Spleen (tissue), 11 donors: ENCODE measurements at regions not wholly inside any gene's neighbourhood (a gene's known extent, or its start where the extent isn't known, plus 50 kb on each side); places are given as distances from the start of the nearest gene placed in this dataset.

ENCODE experiments used
- DNase-seq: peaks from one replicate; pipeline ENCODE4 v3.0.0-alpha.2; 2020
- H3K27ac ChIP-seq, 8 donors: fragments of 200-600 bp; sonication (generic) in 7 of 8; 1 replicate in 4 of 8; 2 replicates in 4 of 8; pipeline versions ENCODE4 v1.5.0 to v1.8.0; 2016 to 2021; ENCODE audit warnings: inconsistent platforms in 4 of 8, mild to moderate bottlenecking in 4 of 8, moderate library complexity in 1 of 8
- H3K27me3 ChIP-seq, 7 donors: fragments of 200-600 bp; sonication (generic) in 6 of 7; replicated peaks in 1 of 7; 1 replicate in 4 of 7; 2 replicates in 3 of 7; pipeline versions ENCODE4 v1.5.0 to v1.8.0; 2016 to 2021; ENCODE audit warnings: inconsistent platforms in 3 of 7, mild to moderate bottlenecking in 1 of 7
- H3K36me3 ChIP-seq, 6 donors: fragments of 200-600 bp; sonication (generic) in 5 of 6; 1 replicate in 4 of 6; 2 replicates in 2 of 6; pipeline versions ENCODE4 v1.5.0 to v1.8.0; 2016 to 2021; ENCODE audit warnings: inconsistent platforms in 2 of 6
- H3K4me1 ChIP-seq, 6 donors: fragments of 200-600 bp; sonication (generic) in 5 of 6; 1 replicate in 3 of 6; 2 replicates in 3 of 6; pipeline versions ENCODE4 v1.5.0 to v1.8.0; 2016 to 2021; ENCODE audit warnings: inconsistent platforms in 3 of 6
- H3K4me3 ChIP-seq, 8 donors: fragments of 200-600 bp; sonication (generic) in 7 of 8; 1 replicate in 4 of 8; 2 replicates in 4 of 8; pipeline versions ENCODE4 v1.5.0 to v1.8.0; 2016 to 2021; ENCODE audit warnings: inconsistent platforms in 4 of 8, mild to moderate bottlenecking in 4 of 8, moderate library complexity in 2 of 8
- H3K9me3 ChIP-seq, 8 donors: fragments of 200-600 bp; sonication (generic) in 7 of 8; 1 replicate in 4 of 8; 2 replicates in 4 of 8; pipeline versions ENCODE4 v1.5.0 to v1.8.0; 2016 to 2021; ENCODE audit warnings: inconsistent platforms in 4 of 8
- CTCF ChIP-seq, 11 experiments: fragments of 200-600 bp in 7 of 11; fragments of 450-650 bp in 4 of 11; sonication (generic) in 4 of 11; IDR thresholded peaks in 8 of 11; conservative IDR thresholded peaks in 3 of 11; 1 replicate in 7 of 11; 2 replicates in 4 of 11; pipeline versions ENCODE4 v1.4.0 to v1.8.0; 2016 to 2021; ENCODE audit warnings: antibody characterized with exemption in 11 of 11, inconsistent platforms in 4 of 11, mild to moderate bottlenecking in 1 of 11
- POLR2A ChIP-seq, 3 donors: fragments of 450-650 bp; IDR thresholded peaks; one replicate each; pipeline ENCODE4 v1.5.1; 2017; ENCODE audit warnings: antibody characterized with exemption in 3 of 3, mild to moderate bottlenecking in 1 of 3
- POLR2AphosphoS5 ChIP-seq, 3 donors: sonication (generic); formaldehyde crosslinking; IDR thresholded peaks; one replicate each; pipeline ENCODE4 v1.5.1; 2017; ENCODE audit warnings: antibody characterized with exemption in 3 of 3
- WGBS, 5 donors: extraction: QIAGEN DNeasy Blood & Tissue Kit in 3 of 5; methylation state at CpG; one replicate each; pipeline versions ENCODE4 v1.1.5 to v1.1.7; 2013 to 2018; 5-methylcytosine and 5-hydroxymethylcytosine counted together
- intact Hi-C: fragments of 100-400 bp; cut with DNase I; formaldehyde crosslinking; loops from one replicate; pipeline ENCODE4 v1.15.0; 2023; ENCODE audit warnings: low total_unique reads
- small RNA-seq, 4 donors: library from RNA; depleted of rRNA; stranded (forward); fragments of <200 nt; gene quantifications; one replicate each; pipeline ENCODE3, GENCODE V24; 2016
- donor health status: healthy with polysubstance abuse.
- donor health status: DM: no; HTN: no; CAD: no; lungs with moderate emphysema.
- donor health status: DM: no; HTN: no; CAD: no.
- donor health status: Bipolar disorder and iron deficiency.
- donor health status: healthy.
- donor health status: DM: no; HTN: no; CAD: no.
- donor health status: DM: yes; HTN: yes; CAD: no.

GRCh38 chrX:3777416-3777815, 64.0 kb upstream of the PRKX start:
- no peaks in the 10 kb centered on the region for H3K36me3 ChIP-seq
- TF ChIP-seq POLR2A (IDR thresholded peaks at IDR 0.05) (no peak), CTCF (IDR thresholded peaks at IDR 0.05 in 8 of 11, conservative IDR thresholded peaks at IDR 0.05 in 3 of 11) (no peak), POLR2AphosphoS5 (IDR thresholded peaks at IDR 0.05) (no peak)

DNA sequence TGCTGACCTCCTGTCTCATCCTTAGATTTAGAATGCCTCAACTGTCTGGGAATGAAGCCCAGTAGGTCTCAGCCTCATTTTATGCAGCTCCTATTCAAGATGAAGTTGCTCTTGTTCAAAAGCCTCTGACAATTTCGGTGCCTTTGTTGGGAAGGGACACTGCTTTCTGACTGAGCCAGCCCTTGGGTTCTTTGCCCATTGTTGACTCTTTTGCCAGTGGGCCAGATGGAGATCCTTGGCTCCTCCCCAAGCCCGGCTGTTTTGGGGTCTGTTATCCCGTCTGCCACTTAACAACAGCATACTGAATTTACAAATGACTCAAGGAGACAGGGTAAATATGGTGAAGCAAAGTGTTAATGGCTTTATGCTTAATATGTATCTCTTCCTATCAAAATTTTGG, 58.3 kb upstream of the PRKX start:
- intact Hi-C loops: no loop called here
- no peak for DNase-seq
- 78 to 88% (median 85%) methylated on average over 1 to 3 of the region's 3 CpGs for WGBS, 5 donors
- H3K27me3 ChIP-seq: no peaks in the 10 kb centered on the region
- no peak overlapping the region for H3K27ac ChIP-seq
- H3K4me3 ChIP-seq: no peak overlapping the region
- no peaks in the 10 kb centered on the region for H3K36me3 ChIP-seq
- no peaks in the 10 kb centered on the region for H3K4me1 ChIP-seq
- H3K9me3 ChIP-seq: no peaks in the 10 kb centered on the region
- TF ChIP-seq POLR2AphosphoS5 (IDR thresholded peaks at IDR 0.05) (no peak), POLR2A (IDR thresholded peaks at IDR 0.05) (no peak), CTCF (IDR thresholded peaks at IDR 0.05 in 8 of 11, conservative IDR thresholded peaks at IDR 0.05 in 3 of 11) (no peak)

More at GRCh38 chrX:3777416-3777815, 64.0 kb upstream of the PRKX start:
- Histone ChIP-seq H3K4me3 (no peak overlapping the region), H3K4me1 (no peaks in the 10 kb centered on the region), H3K27ac (no peak overlapping the region), H3K27me3 (no peaks in the 10 kb centered on the region), H3K9me3 (no peaks in the 10 kb centered on the region)
- DNase-seq: no peak
- intact Hi-C loops: no loop called here

DNA sequence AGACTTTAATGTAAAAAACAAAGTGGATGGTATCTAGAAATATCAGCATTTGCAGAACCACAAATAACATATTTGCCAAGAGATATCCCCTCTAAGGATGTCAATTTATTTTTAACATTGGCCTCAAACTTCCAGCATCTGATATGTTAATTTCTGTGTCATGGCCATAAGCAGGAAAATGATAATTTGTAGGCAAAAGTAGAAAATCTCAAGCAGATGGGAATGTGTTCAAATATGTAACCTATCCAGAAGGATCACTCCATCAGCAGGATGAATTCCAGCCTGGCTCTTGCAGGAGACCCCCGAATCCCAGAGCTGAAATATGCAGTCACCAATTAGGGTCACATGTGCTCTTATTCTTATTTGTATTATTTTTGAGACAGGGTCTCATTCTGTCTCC, 55.4 kb upstream of the PRKX start:
- WGBS, 5 donors: 60 to 83% (median 67%) methylated on average over 1 of the region's 1 CpG
- Histone ChIP-seq H3K36me3 (no peaks in the 10 kb centered on the region), H3K4me1 (no peaks in the 10 kb centered on the region), H3K4me3 (no peak overlapping the region), H3K27me3 (no peaks in the 10 kb centered on the region), H3K27ac (no peak overlapping the region), H3K9me3 (no peaks in the 10 kb centered on the region)
- intact Hi-C loops: no loop called here
- DNase-seq: no peak
- TF ChIP-seq CTCF (IDR thresholded peaks at IDR 0.05 in 8 of 11, conservative IDR thresholded peaks at IDR 0.05 in 3 of 11) (no peak), POLR2AphosphoS5 (IDR thresholded peaks at IDR 0.05) (no peak), POLR2A (IDR thresholded peaks at IDR 0.05) (no peak)

Small RNA genes in the stretch of these regions (small RNA-seq; reads per million reads assigned to genes)
- gene RF00401: 0 reads per million in 4 donors
